ENCODE measurements at regions not wholly inside any gene's neighbourhood (a gene's known extent, or its start where the extent isn't known, plus 50 kb on each side); places are given as distances from the start of the nearest gene placed in this dataset.
"Not testable (repeated sequence)": the region's sequence is repeated elsewhere in the genome, so short reads cannot be mapped to it uniquely, and the experiment has no call there.

DNA sequence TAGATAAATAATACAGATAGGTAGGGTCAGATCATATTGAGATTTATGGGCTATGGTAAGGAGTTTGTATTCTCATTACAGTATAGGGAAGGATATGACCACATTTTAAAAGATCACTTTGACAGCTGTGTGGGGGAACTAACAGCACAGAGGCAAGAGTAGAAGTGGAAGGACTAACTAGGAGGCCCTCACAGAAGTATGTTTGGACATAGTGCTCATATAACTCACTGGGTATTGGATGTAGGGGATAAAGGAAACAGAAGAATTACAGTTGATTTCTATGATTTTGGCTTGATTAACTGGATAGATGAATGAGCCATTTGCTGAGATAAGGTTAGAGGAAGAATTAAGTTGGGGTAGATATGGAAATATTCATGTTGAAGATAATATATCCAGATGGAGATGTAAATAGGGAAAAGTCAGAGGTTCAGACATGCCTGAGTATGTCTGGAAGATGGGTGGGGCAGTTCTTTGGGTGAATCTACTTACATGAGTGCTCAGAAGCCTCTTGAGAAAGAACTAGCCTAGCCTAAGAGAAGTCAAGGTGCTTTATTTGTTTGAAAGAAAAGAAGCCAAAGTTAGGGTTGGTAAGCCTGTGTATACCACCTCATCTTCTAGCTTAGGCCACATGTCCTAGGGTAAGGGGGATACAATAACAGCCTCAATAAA lies 133.4 kb downstream of the NDFIP2 start:
- TF ChIP-seq CTCF (IDR thresholded peaks at IDR 0.05; ENCODE audit: low read depth, low read length, poor library complexity, severe bottlenecking) (no peak), EZH2phosphoT487 (IDR thresholded peaks at IDR 0.05; ENCODE audit: borderline replicate concordance, low read length) (no peak)
- Histone ChIP-seq H3K36me3 (ENCODE audit: control insufficient read depth, low read length) (no peaks in the 10 kb centered on the region), H4K20me1 (ENCODE audit: control insufficient read depth, insufficient read depth, low read depth, low read length) (no peaks in the 10 kb centered on the region), H3K9me3 (ENCODE audit: control insufficient read depth, insufficient read depth, low read length) (no peaks in the 10 kb centered on the region), H3K27me3 (ENCODE audit: control insufficient read depth, low read length) (no peaks in the 10 kb centered on the region), H3F3A (ENCODE audit: control insufficient read depth, insufficient read depth) (no peaks in the 10 kb centered on the region), H3K4me2 (ENCODE audit: low read length) (no peak overlapping the region), H3K4me3 (ENCODE audit: low read length) (no peak overlapping the region), H3K9me2 (replicated peaks; ENCODE audit: control insufficient read depth, low read length) (no peaks in the 10 kb centered on the region), H3K79me2 (ENCODE audit: control insufficient read depth, low read length) (no peaks in the 10 kb centered on the region), H3K27ac (ENCODE audit: low read depth, low read length) (no peak overlapping the region), H3K4me1 (ENCODE audit: control insufficient read depth, low read length) (no peaks in the 10 kb centered on the region)

- H3K27me3 ChIP-seq (ENCODE audit: control insufficient read depth, low read length): no peaks in the 10 kb centered on the region
- no peak overlapping the region for H3K4me2 ChIP-seq (ENCODE audit: low read length)
- no peak overlapping the region for H3K27ac ChIP-seq (ENCODE audit: low read depth, low read length)
- H3K79me2 ChIP-seq (ENCODE audit: control insufficient read depth, low read length): no peaks in the 10 kb centered on the region
- H3K4me1 ChIP-seq (ENCODE audit: control insufficient read depth, low read length): no peaks in the 10 kb centered on the region
- H4K20me1 ChIP-seq (ENCODE audit: control insufficient read depth, insufficient read depth, low read depth, low read length): no peaks in the 10 kb centered on the region
- no peaks in the 10 kb centered on the region for H3K36me3 ChIP-seq (ENCODE audit: control insufficient read depth, low read length)
- no peak overlapping the region for H3K4me3 ChIP-seq (ENCODE audit: low read length)
- H3K9me3 ChIP-seq (ENCODE audit: control insufficient read depth, insufficient read depth, low read length): no peaks in the 10 kb centered on the region
- no peaks in the 10 kb centered on the region for H3F3A ChIP-seq (ENCODE audit: control insufficient read depth, insufficient read depth)
- no peaks in the 10 kb centered on the region for H3K9me2 ChIP-seq (replicated peaks; ENCODE audit: control insufficient read depth, low read length)
- no peak for TF ChIP-seq EZH2phosphoT487 (IDR thresholded peaks at IDR 0.05; ENCODE audit: borderline replicate concordance, low read length)
Measured at GRCh38 chr13:79612604-79613003, 131.6 kb downstream of the NDFIP2 start.

DNA sequence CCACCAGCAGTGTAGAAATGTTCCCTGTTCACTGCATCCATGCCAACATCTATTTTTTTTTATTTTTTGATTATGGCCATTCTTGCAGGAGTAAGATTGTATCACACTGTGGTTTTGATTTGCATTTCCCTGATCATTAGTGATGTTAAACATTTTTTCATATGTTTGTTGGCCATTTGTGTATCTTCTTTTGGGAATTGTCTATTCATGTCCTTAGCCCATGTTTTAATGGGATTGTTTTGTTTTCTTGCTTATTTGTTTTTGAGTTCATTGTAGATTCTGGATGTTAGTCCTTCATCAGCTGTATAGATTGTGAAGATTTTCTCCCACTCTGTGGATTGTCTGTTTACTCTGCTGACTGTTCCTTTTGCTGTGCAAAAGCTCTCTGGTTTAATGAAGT lies 126.9 kb downstream of the NDFIP2 start:
- not testable (repeated sequence) for H3K36me3 ChIP-seq (ENCODE audit: control insufficient read depth, low read length); H3K79me2 ChIP-seq (ENCODE audit: control insufficient read depth, low read length); H3K27ac ChIP-seq (ENCODE audit: low read depth, low read length); H3K27me3 ChIP-seq (ENCODE audit: control insufficient read depth, low read length); H3K9me2 ChIP-seq (replicated peaks; ENCODE audit: control insufficient read depth, low read length); H4K20me1 ChIP-seq (ENCODE audit: control insufficient read depth, insufficient read depth, low read depth, low read length); H3K4me1 ChIP-seq (ENCODE audit: control insufficient read depth, low read length); H3K4me2 ChIP-seq (ENCODE audit: low read length); H3K9me3 ChIP-seq (ENCODE audit: control insufficient read depth, insufficient read depth, low read length); H3F3A ChIP-seq (ENCODE audit: control insufficient read depth, insufficient read depth); H3K4me3 ChIP-seq (ENCODE audit: low read length)

Measured in DOHH2 (cell line).